Epidermal melanocyte (primary cell): ENCODE measurements at regions not wholly inside any gene's neighbourhood (a gene's known extent, or its start where the extent isn't known, plus 50 kb on each side); places are given as distances from the start of the nearest gene placed in this dataset.
"Not testable (repeated sequence)": the region's sequence is repeated elsewhere in the genome, so short reads cannot be mapped to it uniquely, and the experiment has no call there.

Source experiments
- DNase-seq: peaks from one replicate; pipeline ENCODE4 v3.0.0; 2011; ENCODE audit warnings: low spot score; ENCODE audit not compliant: insufficient read length

DNA sequence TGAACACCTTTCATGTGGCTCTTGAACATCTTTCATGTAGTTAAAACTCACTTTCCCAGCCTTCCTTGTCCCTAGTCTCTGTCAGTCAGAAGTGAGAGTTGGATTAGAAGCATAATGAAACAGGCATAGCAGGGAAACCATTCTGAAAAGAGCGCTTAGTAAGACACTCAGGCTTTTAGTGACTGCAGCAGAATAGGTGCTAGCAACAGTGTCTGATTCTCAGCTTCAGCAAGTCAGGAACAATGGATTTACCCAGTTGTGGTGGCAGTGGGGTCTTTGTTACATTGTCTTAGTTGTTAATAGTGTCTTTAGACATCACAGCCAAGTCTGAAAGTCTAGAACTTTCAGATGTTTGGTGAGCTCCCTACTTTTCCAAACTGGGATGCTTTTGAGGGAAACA lies 177.1 kb upstream of the PCDH7 start:
- no peak for DNase-seq

GRCh38 chr4:30553151-30553550 lies 167.0 kb upstream of the PCDH7 start:
- no peak for DNase-seq

DNA sequence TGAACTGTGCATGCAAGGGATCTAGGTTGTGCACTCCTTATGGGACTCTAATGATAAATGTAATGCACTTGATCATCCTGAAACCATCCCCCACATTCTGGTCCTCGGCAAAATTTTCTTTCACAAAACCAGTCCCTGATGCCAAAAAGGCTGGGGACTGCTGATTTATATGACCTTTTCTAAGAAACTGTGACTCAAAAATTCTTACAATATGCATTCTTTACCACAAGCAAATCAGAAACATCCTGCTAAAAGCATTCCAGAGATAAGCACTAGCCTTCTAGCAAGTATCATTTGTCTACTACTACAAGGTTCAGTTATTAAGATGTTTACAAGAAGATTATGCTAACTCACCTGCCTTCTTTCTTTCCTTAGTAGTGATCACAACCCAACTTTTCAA lies 166.5 kb upstream of the PCDH7 start:
- DNase-seq: no peak

GRCh38 chr4:30555775-30556174 lies 164.4 kb upstream of the PCDH7 start:
- DNase-seq: no peak

DNA sequence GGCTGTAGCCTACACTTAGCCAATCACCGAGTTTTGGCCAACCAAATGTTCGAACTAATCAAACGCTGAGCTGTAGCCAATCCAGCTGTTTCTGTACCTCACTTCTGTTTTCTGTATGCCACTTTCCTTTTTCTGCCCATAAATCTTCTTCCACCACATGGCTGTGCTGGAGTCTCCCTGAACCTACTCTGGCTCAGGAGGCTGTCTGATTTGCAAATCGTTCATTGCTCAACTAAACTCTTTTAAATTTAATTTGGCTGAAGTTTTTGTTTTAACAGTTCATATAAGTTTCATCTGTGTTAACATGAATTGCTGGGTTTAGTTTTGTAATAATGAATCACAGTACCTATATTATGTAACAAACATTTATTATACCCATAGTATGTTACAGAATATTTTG lies 160.7 kb upstream of the PCDH7 start:
- no peak for DNase-seq

DNA sequence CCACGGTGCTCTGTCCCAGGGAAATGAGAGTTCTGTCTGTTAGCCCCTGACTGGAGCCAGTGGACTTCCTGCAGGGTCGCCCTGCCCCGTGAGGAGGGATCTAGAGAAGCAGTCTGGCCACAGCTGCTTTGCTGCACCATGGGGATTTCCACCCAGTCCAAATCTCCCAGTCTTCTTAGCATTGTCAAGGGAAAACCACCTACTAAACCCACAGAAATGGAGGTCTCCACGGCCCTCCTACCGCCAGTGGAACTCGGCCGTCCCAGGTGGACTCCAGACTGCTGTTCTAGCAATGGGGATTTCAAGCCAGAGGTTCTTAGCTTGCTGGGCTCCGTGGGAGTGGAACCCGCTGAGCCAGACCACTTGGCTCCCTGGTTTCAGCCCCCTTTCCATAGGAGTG lies 133.3 kb upstream of the PCDH7 start:
- no peak for DNase-seq

DNA sequence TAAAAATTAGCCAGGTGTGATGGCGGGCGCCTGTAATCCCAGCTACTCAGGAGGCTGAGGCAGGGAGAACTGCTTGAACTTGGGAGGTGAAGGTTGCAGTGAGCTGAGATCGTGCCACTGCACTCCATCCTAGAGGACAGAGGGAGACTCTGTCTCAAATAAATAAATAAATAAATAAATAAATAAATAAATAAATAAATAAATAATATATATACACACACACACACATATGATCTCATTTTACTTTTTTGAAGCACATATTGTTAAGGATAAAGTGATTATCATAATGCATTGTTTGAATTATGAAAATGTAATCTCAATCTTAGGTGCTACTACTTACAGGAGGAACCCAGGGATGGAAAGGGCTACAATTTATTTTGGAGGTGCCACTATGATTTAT lies 130.5 kb upstream of the PCDH7 start:
- not testable (repeated sequence) for DNase-seq

DNA sequence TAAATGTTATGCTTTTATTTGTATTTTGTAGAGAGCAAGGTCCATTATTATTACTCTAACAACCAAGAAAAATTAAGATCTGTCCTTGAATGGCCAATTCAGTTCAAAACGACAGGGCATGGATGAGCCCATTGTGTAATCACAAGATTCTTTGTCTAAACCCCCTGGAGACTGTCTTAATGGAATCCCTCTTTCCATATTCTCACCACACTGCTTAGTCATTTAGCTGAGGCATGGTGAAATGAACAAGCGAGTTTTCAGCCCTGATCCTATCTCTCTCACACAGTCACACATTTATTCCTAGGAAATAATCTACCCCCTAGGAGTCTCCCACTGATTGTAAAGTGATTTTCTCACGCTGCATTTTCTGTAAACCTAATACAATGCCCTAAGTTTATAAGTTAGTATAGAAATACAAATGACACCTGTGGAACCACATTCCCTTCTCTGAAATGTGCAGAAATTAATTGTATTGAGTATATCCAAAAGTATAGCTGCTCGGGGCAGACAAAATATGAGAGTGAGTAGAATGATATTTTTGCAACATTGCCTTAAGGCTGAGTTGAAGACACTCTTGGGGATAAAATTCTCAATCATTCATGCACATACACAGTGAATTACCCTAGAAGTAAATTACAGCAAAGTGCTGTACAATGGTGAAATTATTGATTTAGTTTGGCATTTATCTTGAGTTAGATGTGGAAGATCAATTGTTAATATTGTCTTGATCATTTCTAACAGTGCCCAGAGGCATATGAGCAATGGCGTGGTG lies 119.7 kb upstream of the PCDH7 start:
- DNase-seq: peak; percentile 33

GRCh38 chr4:30601070-30601865 lies 118.9 kb upstream of the PCDH7 start:
- no peak for DNase-seq

GRCh38 chr4:30605616-30606190 lies 114.5 kb upstream of the PCDH7 start:
- DNase-seq: no peak

DNA sequence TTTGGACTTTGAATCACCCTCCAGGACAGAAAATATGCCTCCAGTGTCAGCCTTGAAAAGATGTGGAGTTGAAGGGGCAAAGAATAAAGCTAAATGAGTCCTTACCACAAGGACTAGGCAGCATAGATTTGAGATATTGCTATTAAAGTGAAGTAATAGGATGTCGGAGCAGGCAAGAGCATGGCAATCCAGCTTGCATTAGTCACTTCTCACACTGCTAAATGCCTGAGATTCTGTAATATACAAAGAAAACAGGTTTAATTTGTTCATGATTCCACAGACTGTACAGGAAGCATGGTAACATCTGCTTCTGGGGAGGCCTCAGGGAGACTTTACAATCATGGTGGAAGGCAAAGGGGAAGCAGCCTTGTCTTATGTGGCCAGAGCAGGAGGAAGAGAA lies 109.8 kb upstream of the PCDH7 start:
- no peak for DNase-seq

- no peak for DNase-seq
Measured at GRCh38 chr4:30614771-30615170, 105.4 kb upstream of the PCDH7 start.

DNA sequence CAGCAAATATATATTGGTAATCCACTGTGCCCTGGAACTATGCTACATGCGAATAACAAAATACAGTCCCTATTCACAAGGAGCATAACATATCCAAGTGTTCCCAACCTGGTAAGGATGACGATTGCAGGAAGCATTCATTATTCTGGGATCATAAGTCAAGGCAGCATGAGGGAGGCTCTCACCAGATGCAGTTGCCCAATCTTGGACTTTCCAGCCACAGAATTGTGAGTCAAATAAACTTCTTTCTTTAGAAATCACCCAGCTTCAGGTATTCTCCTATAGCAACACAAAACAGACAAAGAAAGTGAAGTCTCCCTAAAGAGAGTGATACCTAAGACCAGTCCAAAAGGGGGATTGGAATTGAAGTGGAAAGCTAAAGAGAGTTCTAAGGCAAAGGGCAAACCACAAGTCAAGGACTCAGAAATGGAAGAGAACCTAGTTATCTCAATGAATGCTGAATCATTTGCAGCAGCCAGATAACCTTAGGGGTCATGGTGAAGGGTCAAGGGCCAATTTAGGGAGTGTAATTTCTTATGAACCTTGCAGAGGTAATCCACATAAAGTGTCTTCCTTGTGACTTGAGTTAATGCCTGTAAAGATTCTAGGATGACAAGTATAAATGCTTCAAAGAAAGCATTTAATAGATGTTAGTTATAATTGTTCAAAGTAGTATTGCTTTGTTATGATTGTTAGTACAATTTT lies 103.1 kb upstream of the PCDH7 start:
- no peak for DNase-seq

DNA sequence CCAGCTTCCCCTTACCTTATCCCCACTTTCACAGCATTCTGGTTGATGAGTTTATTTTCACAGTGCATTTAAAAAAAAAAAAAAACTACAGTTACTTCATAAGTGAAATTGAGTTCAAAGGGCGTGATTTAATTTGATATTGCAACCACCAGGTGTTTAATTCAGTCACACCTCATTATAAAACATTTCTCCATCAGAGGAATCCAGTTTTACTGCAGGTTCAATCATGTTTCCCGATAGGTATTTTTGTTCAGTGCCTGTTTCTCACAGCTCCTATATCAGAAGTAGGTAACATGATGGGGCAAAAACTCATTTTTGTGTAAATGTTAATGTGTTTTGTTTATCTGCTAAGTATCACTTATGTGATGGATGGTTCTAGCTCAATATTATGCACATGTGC lies 102.3 kb upstream of the PCDH7 start:
- DNase-seq: no peak

DNA sequence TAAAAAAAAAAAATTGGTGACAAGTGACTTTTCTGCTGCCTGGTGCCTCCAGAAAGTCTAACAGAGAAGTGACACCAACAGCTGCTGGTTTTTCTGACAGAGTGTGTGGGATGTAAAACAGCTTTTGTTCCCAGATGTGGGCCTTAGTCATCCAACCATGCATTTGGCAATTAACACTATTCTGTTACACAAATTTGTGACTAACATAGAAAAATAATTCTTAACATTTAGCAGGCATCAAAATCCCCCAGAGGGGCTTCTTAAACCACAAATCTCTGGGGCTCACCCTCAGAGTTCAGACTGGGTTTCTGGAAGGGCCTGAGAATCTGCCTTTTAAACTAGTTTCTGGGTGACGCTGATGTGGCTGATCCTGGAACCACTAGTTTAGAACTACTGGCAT lies 100.5 kb upstream of the PCDH7 start:
- no peak for DNase-seq

DNA sequence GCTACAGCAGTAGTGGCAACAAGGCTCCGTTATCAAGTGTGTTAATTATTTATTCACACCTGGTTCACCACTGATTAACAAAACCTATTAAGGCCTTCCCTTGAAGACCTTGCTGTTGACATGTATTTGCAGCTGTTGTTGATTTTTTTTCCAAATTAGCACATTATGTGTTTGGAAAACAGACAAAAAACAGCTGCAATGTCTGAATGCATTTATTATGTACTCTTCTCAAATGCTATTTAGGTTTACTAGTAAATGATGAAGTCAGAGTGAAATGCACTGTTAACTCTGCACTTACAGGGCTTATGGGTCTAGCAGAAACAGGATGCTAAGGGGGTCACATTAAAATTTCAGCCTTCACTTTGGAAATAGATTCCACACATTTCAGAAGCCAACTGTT lies 99.5 kb upstream of the PCDH7 start:
- DNase-seq: no peak

DNA sequence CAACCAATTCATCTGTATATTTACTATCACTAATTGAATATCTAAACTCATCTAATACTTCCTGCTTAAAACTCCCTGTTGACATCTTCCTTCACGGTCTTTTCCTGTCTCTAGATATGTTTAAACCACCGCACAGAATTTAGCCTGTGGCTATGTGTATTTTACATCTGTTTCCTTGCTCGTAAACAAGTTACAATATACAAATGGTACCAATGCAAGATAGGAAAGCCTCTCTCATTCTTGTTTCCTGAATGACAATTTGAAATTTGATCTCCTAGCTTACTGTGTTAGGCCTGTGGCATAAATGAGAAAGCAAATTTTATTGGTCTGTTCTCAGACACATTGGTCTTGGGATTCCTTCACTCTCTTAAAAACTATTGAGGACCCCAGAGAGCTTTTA lies 89.7 kb upstream of the PCDH7 start:
- no peak for DNase-seq

- DNase-seq: no peak
Measured at GRCh38 chr4:30632751-30633150, 87.4 kb upstream of the PCDH7 start.

GRCh38 chr4:30641345-30641744 lies 78.8 kb upstream of the PCDH7 start:
- DNase-seq: no peak

DNA sequence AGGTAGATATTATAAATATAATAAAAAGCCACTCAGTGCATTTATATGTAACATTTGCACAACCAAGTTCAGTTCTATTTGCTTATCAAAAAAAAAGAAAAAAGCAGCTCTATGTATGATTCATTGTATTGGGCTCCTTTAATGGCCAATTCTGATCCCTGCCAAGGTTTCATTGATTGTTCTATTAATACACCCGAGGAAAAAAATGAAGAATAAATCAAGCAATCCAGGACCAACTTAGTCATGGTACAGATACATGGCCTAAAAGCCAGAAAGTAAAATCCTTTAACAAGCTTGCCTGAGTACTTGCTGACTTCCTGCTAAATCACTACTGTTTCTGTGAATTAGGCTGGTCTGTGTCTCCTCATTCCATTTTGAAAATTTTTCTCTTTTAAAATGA lies 77.6 kb upstream of the PCDH7 start:
- DNase-seq: no peak

DNA sequence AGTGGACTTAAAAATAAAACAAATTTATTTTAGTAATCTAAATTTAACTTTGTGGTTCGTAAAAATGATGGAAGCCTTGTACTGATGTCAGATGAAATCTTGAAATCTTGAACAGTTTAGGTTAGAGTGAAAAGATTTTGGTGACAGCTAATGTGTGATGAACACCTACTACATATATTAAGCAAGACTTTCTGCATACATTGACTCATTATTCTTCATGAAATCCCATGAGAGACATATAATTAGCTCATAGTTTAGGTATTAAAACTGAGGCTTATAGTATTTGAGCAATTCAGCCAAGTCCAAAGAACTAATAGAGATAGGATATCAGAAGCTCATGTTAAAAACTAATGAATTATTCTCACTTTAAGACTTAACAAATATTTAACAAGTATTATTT lies 66.9 kb upstream of the PCDH7 start:
- DNase-seq: no peak

GRCh38 chr4:30656828-30657227 lies 63.3 kb upstream of the PCDH7 start:
- no peak for DNase-seq
